ENCODE measurements at regions not wholly inside any gene's neighbourhood (a gene's known extent, or its start where the extent isn't known, plus 50 kb on each side); places are given as distances from the start of the nearest gene placed in this dataset.
"Not testable (repeated sequence)": the region's sequence is repeated elsewhere in the genome, so short reads cannot be mapped to it uniquely, and the experiment has no call there.

DNA sequence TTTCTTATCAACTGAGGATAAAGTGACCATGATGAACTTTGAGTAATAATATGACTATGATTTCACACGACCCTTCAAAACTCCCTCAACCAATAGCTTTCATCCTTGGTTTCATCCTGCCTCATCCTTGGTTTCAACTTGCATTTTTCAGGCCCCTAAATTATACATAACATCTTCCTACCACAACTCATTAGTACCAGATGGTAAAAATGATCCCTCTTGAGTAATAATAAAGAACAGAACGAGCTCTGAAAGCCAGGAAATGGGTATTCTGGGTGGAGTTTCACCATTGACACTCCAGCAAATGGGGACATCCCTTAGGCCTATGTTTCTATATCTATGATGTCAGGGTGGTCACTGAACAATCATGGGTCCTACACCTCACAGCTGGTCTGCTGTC lies 72.1 kb upstream of the LMNTD1 start:
- Histone ChIP-seq H3K4me2 (no peak overlapping the region), H3K27ac (no peak overlapping the region), H3K4me1 (peaks cover 34% of the 10 kb centered on the region), H3K27me3 (no peaks in the 10 kb centered on the region), H4K20me1 (ENCODE audit: low read depth) (no peaks in the 10 kb centered on the region), H3F3A (ENCODE audit: low read depth) (peaks cover 24% of the 10 kb centered on the region), H3K79me2 (ENCODE audit: low read depth) (no peaks in the 10 kb centered on the region), H3K4me3 (no peak overlapping the region), H3K9me3 (ENCODE audit: low read depth) (no peaks in the 10 kb centered on the region), H3K36me3 (no peaks in the 10 kb centered on the region), H3K9ac (no peak overlapping the region), H2AFZ (replicated peaks) (no peak overlapping the region)
- no peak for TF ChIP-seq EZH2 (IDR thresholded peaks at IDR 0.05)
- no peak for TF ChIP-seq EZH2phosphoT487 (IDR thresholded peaks at IDR 0.05)
- TF ChIP-seq, protein P1, sequence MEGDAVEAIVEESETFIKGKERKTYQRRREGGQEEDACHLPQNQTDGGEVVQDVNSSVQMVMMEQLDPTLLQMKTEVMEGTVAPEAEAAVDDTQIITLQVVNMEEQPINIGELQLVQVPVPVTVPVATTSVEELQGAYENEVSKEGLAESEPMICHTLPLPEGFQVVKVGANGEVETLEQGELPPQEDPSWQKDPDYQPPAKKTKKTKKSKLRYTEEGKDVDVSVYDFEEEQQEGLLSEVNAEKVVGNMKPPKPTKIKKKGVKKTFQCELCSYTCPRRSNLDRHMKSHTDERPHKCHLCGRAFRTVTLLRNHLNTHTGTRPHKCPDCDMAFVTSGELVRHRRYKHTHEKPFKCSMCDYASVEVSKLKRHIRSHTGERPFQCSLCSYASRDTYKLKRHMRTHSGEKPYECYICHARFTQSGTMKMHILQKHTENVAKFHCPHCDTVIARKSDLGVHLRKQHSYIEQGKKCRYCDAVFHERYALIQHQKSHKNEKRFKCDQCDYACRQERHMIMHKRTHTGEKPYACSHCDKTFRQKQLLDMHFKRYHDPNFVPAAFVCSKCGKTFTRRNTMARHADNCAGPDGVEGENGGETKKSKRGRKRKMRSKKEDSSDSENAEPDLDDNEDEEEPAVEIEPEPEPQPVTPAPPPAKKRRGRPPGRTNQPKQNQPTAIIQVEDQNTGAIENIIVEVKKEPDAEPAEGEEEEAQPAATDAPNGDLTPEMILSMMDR (IDR thresholded peaks at IDR 0.05) = no peak
- Mint-ChIP-seq H3K9me3 (peaks cover 2% of the 10 kb centered on the region), H3K4me3 (no peak overlapping the region), H3K4me1 (peaks cover 12% of the 10 kb centered on the region), H3K27ac (no peak overlapping the region), H3K36me3 (no peaks in the 10 kb centered on the region), H3K27me3 (ENCODE audit: insufficient read depth, low read depth) (peaks cover 5% of the 10 kb centered on the region)
- no peak for DNase-seq (ENCODE audit: low spot score)

DNA sequence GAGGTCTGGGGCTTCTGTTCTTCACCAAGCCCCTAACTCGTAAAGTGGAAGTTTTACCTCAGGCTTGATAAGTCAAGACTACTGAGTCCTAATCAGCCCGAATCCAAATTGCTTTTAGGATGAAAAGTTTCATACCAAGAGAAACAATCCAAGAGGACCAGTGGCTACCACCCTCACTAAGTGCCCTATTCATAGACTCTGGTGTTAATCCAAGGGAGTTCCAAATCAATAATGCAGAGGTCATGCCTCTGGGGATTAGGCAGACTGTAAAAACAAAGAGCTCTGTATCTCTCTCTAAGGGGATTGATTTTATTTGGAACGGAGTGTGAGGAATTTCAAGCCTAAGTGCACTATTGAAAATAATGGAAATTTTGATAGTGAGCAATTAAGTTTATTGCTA lies 76.3 kb upstream of the LMNTD1 start:
- H3K4me1 ChIP-seq = peaks cover 41% of the 10 kb centered on the region
- no peaks in the 10 kb centered on the region for H3K27me3 ChIP-seq
- no peak overlapping the region for H2AFZ ChIP-seq (replicated peaks)
- no peak overlapping the region for H3K4me3 ChIP-seq
- no peak overlapping the region for H3K4me3 Mint-ChIP-seq
- DNase-seq (ENCODE audit: low spot score) = peak; percentile 70
- no peaks in the 10 kb centered on the region for H3K9me3 ChIP-seq (ENCODE audit: low read depth)
- peaks cover 9% of the 10 kb centered on the region for H3K9me3 Mint-ChIP-seq
- no peaks in the 10 kb centered on the region for H3K36me3 ChIP-seq
- H3K4me2 ChIP-seq = peak overlapping the region; percentile 64
- no peaks in the 10 kb centered on the region for H3K36me3 Mint-ChIP-seq
- peak overlapping the region; percentile 44 for H3K27ac Mint-ChIP-seq
- peaks cover 31% of the 10 kb centered on the region for H3F3A ChIP-seq (ENCODE audit: low read depth)
- peak overlapping the region; percentile 76 for H3K27ac ChIP-seq
- H3K9ac ChIP-seq = no peak overlapping the region
- no peaks in the 10 kb centered on the region for H3K79me2 ChIP-seq (ENCODE audit: low read depth)
- TF ChIP-seq EZH2phosphoT487 (IDR thresholded peaks at IDR 0.05) = peak; percentile 69
- TF ChIP-seq, protein P1 (IDR thresholded peaks at IDR 0.05) = no peak
- peaks cover 7% of the 10 kb centered on the region for H3K27me3 Mint-ChIP-seq (ENCODE audit: insufficient read depth, low read depth)
- peaks cover 13% of the 10 kb centered on the region for H3K4me1 Mint-ChIP-seq
- H4K20me1 ChIP-seq (ENCODE audit: low read depth) = no peaks in the 10 kb centered on the region

DNA sequence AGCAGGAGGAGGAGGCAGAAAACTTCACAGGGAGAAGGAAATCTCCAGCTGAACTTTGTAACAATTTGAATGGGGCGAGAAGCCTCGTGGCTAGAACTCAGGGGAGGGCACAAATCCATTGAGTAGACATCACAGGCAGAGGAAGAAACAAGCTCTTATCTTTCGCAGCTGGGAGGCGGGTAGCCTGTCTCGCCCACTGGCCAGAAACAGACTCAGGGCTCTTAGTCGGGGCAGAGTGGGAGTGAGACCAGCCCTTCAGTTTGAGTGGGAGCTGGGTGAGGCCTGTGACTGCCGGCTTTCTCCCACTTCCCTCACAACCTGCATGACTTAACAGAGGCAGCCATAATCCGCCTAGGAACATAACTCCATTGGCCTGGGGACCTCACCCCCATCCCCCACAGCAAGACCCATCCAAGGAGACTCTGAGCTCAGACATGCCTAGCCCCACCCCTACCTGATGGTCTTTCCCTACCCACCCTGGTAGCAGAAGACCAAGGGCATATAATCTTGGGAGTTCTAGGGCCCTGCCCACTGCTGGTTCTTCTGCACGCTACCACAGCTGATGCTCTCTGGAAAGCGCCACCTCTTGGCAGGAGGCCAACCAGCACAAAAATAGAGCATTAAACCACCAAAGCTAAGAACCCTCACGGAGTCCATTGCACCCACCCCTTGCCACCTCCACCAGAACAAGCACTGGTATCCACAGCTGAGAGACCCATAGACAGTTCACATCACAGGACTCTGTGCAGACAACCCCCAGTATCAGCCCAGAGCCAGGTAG lies 77.8 kb upstream of the LMNTD1 start:
- not testable (repeated sequence) for H3K9me3 ChIP-seq (ENCODE audit: low read depth); H3K79me2 ChIP-seq (ENCODE audit: low read depth); H3K4me3 Mint-ChIP-seq; H3K4me3 ChIP-seq; H3K36me3 ChIP-seq; H4K20me1 ChIP-seq (ENCODE audit: low read depth); H2AFZ ChIP-seq (replicated peaks); H3K27me3 Mint-ChIP-seq (ENCODE audit: insufficient read depth, low read depth); H3K27me3 ChIP-seq; H3K36me3 Mint-ChIP-seq; H3K9ac ChIP-seq
- H3K27ac ChIP-seq = peak overlapping the region; percentile 20
- Mint-ChIP-seq H3K4me1 (peaks cover 13% of the 10 kb centered on the region), H3K9me3 (peaks cover 12% of the 10 kb centered on the region), H3K27ac (peak overlapping the region; percentile 39)
- peak overlapping the region; percentile 64 for H3K4me2 ChIP-seq
- peaks cover 41% of the 10 kb centered on the region for H3K4me1 ChIP-seq
- DNase-seq (ENCODE audit: low spot score) = peak; percentile 13
- H3F3A ChIP-seq (ENCODE audit: low read depth) = peaks cover 31% of the 10 kb centered on the region

DNA sequence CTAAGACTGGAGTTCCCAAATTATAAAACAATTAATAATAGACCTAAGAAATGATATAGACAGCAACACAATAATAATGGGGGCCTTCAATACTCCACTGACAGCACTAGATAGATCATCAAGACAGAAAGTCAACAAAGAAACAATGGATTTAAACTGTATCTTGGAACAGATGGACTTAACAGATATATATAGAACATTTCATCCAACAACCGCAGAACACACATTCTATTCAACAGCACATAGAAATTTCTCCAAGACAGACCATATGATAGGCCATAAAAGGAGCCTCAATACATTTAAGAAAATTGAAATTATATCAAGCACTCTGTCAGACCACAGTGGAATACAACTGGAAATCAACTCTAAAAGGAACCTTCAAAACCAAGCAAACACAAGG lies 80.1 kb upstream of the LMNTD1 start:
- not testable (repeated sequence) for H3K36me3 Mint-ChIP-seq; H3K27ac Mint-ChIP-seq; DNase-seq (ENCODE audit: low spot score); H3K27ac ChIP-seq; H3K79me2 ChIP-seq (ENCODE audit: low read depth); H3K27me3 ChIP-seq; H2AFZ ChIP-seq (replicated peaks); H3K27me3 Mint-ChIP-seq (ENCODE audit: insufficient read depth, low read depth); H3K36me3 ChIP-seq; H3K9ac ChIP-seq; H3K4me2 ChIP-seq; H3K4me3 Mint-ChIP-seq; H4K20me1 ChIP-seq (ENCODE audit: low read depth); H3K9me3 ChIP-seq (ENCODE audit: low read depth); H3K4me3 ChIP-seq
- Mint-ChIP-seq H3K9me3 (peaks cover 18% of the 10 kb centered on the region), H3K4me1 (peaks cover 13% of the 10 kb centered on the region)
- Histone ChIP-seq H3F3A (ENCODE audit: low read depth) (peaks cover 27% of the 10 kb centered on the region), H3K4me1 (peaks cover 26% of the 10 kb centered on the region)

All from neural progenitor cell (in vitro differentiated cells).